Mesothelial cell of epicardium (in vitro differentiated cells): ENCODE measurements at regions not wholly inside any gene's neighbourhood (a gene's known extent, or its start where the extent isn't known, plus 50 kb on each side); places are given as distances from the start of the nearest gene placed in this dataset.

Experiments
- DNase-seq, 2 experiments: peaks; one replicate each; pipeline ENCODE4 v3.0.0; 2021; ENCODE audit warnings: low spot score in 2 of 2; ENCODE audit not compliant: unreplicated experiment in 2 of 2
- H3K27ac Mint-ChIP-seq: 2 replicates; pipeline ENCODE4 v1.8.0; 2021; ENCODE audit warnings: mixed read lengths
- H3K27me3 Mint-ChIP-seq: 2 replicates; pipeline ENCODE4 v1.8.0; 2021; ENCODE audit warnings: low read depth, mixed read lengths
- H3K36me3 Mint-ChIP-seq: 2 replicates; pipeline ENCODE4 v1.8.0; 2021; ENCODE audit warnings: mixed read lengths
- H3K4me1 Mint-ChIP-seq: 2 replicates; pipeline ENCODE4 v1.8.0; 2021; ENCODE audit warnings: mixed read lengths
- H3K4me3 Mint-ChIP-seq: 2 replicates; pipeline ENCODE4 v1.8.0; 2021; ENCODE audit warnings: mild to moderate bottlenecking, moderate library complexity, mixed read lengths
- H3K9me3 Mint-ChIP-seq: 2 replicates; pipeline ENCODE4 v1.8.0; 2021; ENCODE audit warnings: mixed read lengths
- CTCF ChIP-seq: fragments of 200-600 bp; sonication (generic); IDR thresholded peaks from one replicate; pipeline ENCODE4 v1.5.0; 2021; ENCODE audit warnings: antibody characterized with exemption; ENCODE audit not compliant: unreplicated experiment

DNA sequence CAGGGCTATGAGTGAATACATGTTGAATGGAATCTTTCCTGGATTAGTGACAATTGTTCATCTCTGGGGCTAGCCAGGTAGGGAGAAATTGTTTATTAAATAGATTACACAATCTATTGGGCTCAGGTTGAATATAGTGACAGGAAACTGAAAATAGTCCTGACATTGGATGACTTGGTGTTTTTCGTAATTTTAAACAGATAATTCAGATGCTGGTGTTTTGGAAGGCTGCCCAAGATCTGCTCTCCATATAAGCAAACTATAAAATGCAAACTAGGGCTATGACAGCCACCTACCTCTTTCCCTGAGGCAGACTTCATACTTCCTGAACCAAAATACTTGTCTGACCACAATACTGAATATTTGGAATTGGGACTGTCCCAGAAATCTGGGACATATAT lies 99.1 kb downstream of the ENC1 start:
- Mint-ChIP-seq H3K4me1 (peaks cover 34% of the 10 kb centered on the region), H3K4me3 (no peak overlapping the region), H3K9me3 (no peaks in the 10 kb centered on the region), H3K36me3 (no peaks in the 10 kb centered on the region), H3K27ac (peak overlapping the region; percentile 17), H3K27me3 (no peaks in the 10 kb centered on the region)
- no peak for TF ChIP-seq CTCF
- DNase-seq: no peak

DNA sequence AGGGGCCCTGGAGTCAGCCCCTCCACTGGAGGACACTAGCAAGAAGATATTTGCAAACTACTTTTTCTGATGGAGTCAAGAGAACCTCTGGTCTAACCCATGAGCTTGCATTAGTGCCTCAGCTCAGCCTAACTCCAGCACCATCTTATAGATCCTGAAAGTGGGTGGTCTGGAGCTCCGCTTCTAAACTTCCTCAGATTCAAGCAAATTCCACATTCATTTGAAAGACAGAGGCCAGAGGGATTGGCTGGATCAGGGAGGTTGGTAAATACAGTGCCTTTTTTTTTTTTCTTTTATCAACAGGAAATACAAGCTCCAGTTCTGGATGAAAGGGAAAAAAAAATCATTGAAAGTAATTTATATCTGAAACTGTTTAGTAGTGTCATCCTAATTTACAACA lies 99.9 kb downstream of the ENC1 start:
- Mint-ChIP-seq H3K27ac (peak overlapping the region; percentile 64), H3K4me1 (peaks cover 34% of the 10 kb centered on the region), H3K9me3 (peaks cover 1% of the 10 kb centered on the region), H3K4me3 (no peak overlapping the region), H3K36me3 (no peaks in the 10 kb centered on the region), H3K27me3 (no peaks in the 10 kb centered on the region)
- TF ChIP-seq CTCF: no peak
- DNase-seq: no peak

- H3K9me3 Mint-ChIP-seq: peaks cover 3% of the 10 kb centered on the region
- no peaks in the 10 kb centered on the region for H3K36me3 Mint-ChIP-seq
- DNase-seq: no peak
- peak overlapping the region; percentile 64 for H3K27ac Mint-ChIP-seq
- TF ChIP-seq CTCF: no peak
- H3K4me1 Mint-ChIP-seq: peaks cover 34% of the 10 kb centered on the region
- no peaks in the 10 kb centered on the region for H3K27me3 Mint-ChIP-seq
- H3K4me3 Mint-ChIP-seq: no peak overlapping the region
Observed at GRCh38 chr5:74539986-74540385, 100.5 kb downstream of the ENC1 start.

DNA sequence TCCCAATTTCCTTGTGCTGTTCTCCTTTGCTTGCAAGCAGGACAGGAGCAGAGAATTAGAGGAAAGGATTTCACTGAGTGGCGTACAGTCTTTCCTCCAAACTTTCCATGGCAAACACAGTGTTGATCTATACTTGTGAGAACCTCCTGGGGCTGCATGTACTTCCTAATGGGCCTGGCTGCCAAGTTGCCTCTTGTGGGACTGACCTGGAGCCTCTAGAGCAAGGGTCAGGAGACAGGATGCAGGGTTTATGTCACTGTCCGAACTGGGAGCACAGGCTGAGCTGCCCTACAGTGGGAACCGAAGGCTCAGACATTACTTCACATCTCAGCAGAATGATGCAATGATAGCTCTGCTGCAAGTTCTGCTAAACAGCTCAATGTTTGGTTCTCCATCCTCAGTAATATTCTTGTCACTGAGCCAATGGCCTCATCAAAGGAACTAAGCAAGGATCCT lies 102.3 kb downstream of the ENC1 start:
- no peak overlapping the region for H3K27ac Mint-ChIP-seq
- peaks cover 11% of the 10 kb centered on the region for H3K36me3 Mint-ChIP-seq
- peaks cover 25% of the 10 kb centered on the region for H3K4me1 Mint-ChIP-seq
- peaks cover 17% of the 10 kb centered on the region for H3K9me3 Mint-ChIP-seq
- no peaks in the 10 kb centered on the region for H3K27me3 Mint-ChIP-seq
- no peak for DNase-seq
- no peak overlapping the region for H3K4me3 Mint-ChIP-seq
- TF ChIP-seq CTCF: no peak

DNA sequence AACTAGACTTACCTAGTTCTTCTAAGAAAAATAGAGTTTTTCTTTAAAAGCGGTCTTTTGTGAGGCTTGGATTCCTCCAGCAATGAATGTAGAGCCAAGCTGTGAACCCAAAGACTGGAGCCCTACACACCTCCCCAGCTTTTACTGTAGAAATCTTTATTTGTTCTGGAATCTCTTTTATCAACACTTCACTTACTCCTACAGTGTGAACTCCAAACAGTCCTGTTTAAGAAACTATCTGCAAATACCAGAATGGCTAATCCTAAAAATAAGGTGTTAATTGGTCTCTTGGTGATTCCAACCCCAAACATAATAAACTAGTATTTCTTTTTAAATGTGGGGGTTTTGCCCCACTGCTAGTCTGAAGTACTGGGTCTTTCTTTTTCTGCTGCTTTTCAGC lies 103.9 kb downstream of the ENC1 start:
- H3K4me1 Mint-ChIP-seq: peaks cover 17% of the 10 kb centered on the region
- no peak for TF ChIP-seq CTCF
- no peak overlapping the region for H3K4me3 Mint-ChIP-seq
- peaks cover 29% of the 10 kb centered on the region for H3K9me3 Mint-ChIP-seq
- DNase-seq: no peak
- H3K27me3 Mint-ChIP-seq: no peaks in the 10 kb centered on the region
- H3K27ac Mint-ChIP-seq: no peak overlapping the region
- H3K36me3 Mint-ChIP-seq: peaks cover 15% of the 10 kb centered on the region

GRCh38 chr5:74535926-74536325 lies 104.6 kb downstream of the ENC1 start:
- DNase-seq: no peak
- no peak overlapping the region for H3K4me3 Mint-ChIP-seq
- H3K36me3 Mint-ChIP-seq: peaks cover 15% of the 10 kb centered on the region
- no peak overlapping the region for H3K27ac Mint-ChIP-seq
- H3K27me3 Mint-ChIP-seq: no peaks in the 10 kb centered on the region
- TF ChIP-seq CTCF: no peak
- peaks cover 33% of the 10 kb centered on the region for H3K9me3 Mint-ChIP-seq
- H3K4me1 Mint-ChIP-seq: peaks cover 10% of the 10 kb centered on the region
